ENCODE measurements at regions not wholly inside any gene's neighbourhood (a gene's known extent, or its start where the extent isn't known, plus 50 kb on each side); places are given as distances from the start of the nearest gene placed in this dataset.

DNA sequence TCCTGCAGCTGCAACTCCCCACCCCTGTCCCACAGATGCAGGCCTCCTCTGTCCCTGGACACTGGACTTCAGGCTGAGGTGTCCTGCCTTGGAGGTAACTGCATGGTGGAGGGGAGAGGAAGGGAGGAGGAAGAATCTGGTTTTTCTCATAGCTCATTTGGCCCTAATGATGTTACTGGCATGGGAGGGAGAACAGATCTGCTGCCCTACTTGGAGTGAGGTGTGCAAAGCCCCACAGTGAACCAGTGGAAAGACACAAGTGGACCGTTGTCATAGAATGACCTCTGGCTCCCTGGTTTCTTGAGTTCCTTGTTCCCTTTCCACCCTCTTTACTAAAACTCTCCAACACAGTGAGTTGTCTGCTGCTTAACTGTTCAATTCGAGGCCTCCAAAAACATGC lies 215.9 kb downstream of the BARX2 start:
- FAIRE-seq: no peak

DNA sequence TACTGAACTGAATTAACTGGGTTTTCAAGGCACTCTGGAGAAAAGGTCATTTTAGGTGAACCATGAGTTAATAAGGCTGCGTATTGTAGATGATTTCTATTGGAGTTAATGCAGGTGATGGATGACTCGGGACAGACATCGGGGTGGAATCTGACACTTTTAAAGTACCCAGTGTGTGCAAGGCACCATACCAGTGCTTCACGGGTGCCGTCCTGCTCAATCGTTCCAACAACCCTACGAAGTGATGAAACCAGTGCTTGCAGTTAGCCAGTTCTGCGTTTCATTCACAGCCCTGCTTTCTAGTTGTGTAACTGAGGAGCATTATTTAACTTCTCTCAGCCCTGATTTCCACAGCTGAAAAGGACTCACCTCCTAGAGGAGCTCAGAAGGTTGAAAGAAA lies 216.5 kb downstream of the BARX2 start:
- FAIRE-seq: no peak

DNA sequence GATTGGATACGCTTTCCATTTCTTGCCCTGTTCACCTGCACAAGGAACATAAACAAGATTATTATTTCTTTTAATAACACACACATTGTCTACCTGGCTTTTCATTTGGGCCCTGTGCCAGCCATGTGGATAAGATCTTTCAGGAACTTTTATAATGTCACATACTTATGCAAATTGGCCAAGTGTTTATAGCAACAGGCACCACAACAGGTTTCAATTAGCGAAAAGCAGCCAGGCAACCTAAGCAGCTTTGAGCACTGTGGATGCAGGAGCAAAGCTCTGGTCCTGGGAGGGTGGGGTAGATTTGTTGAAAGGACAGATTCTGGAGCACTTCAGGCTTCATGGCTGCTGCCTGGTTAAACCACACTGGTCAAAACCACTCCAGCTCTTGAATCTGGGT lies 217.4 kb downstream of the BARX2 start:
- FAIRE-seq: no peak

DNA sequence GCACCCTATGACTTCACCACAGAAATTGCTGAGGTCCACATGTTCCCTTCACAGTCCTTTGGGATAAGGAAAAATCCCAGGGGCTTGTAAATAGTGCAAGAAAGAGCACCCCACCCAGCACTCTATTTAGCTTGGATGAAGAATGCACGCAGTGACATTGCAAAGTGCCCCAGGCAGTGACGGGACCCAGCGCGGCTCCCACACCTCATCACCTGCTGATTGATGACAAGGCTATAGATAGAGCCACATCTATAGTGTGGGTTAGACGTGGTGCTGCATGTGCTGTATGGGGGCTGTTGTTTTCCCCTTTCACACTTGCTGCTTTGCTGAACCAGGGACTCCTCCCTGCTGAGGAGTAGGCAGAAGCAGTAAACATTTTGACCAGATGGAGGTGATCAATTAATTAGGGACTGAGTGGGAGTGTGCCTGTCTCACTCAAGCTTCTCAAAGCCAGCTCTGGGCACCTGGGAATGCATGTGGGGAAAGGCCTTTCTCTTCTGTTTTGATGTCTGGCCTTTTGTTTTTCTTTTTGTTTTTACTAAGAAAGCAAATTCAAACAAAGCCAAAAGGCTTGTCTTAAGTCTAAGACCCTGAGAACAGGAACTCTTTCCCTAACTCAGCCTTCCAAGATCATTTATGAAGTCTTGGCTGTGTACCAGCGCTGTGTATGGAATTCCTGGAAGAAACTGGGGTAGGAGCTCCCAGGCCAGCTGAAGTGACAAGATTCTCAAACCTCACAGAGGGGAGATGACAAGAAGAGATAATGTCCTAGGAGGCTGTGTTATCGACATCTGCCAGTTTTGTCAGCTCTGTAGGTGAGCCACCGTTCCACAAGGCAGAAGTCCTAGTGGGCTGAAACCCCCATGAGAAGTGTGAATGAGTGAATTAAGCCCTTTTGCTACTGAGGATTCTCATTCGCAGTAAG lies 219.7 kb downstream of the BARX2 start:
- FAIRE-seq: no peak

DNA sequence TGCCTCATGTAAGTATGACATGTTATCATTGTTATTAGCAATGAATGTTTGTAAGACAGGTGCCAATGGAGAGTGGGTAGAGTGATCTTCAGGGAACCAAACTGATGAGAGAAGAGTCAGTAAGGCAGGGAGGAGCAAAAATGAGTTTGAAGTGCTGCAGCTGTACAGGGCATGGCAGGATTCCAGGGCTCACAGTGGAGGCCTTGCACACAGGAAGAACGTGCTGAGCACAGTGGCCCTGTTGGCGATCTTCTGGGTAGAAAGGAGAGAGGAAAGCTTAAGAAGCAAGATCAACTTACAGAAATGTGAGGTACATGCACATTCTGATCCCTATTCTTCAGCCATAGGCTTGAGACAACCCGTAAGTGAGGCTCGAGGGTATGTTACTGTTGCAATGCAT lies 219.3 kb upstream of the TMEM45B start:
- FAIRE-seq: no peak

GRCh38 chr11:129598378-129598777 lies 217.3 kb upstream of the TMEM45B start:
- FAIRE-seq: no peak

DNA sequence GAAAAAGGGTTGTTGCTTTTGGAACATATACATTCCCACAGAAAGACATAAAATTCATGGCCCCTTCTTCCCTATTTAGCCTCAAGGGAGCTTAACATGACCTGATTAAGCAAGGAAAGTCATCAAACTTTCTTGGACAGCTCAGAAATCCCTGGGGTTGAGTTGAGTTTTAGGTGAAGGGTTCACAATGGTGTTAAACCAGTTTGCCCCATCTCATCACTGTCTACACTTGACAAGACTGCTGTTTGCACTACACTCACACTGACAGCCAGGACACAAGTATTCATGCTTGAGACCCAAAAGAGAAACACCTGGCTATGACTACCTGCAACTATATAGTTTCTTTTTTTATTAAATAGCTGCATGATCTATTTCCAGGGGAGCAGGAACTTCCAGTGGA lies 209.8 kb upstream of the TMEM45B start:
- no peak for FAIRE-seq

DNA sequence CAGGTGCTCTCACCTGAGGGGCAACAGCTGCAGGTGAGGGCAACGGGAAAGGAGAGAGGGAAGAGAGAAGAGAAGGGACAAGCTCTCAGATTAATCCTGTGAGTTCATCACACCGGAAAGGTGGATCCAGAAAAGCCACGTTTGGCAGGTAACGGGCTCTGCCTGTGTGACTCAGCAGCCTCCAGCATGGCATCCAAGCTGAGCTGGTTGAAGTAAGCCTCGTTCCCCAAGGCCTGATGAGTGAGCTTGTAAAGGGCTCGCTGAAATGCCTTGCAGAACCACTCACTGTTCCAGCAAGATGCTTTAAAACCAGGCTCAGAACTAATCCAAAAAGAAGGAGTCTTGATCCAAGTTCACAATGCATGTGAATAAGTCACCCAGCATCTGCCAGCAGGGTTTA lies 206.9 kb upstream of the TMEM45B start:
- no peak for FAIRE-seq

- FAIRE-seq: no peak
Measured at GRCh38 chr11:129610125-129610524, 205.5 kb upstream of the TMEM45B start.

- FAIRE-seq: no peak
Measured at GRCh38 chr11:129610545-129610944, 205.1 kb upstream of the TMEM45B start.

DNA sequence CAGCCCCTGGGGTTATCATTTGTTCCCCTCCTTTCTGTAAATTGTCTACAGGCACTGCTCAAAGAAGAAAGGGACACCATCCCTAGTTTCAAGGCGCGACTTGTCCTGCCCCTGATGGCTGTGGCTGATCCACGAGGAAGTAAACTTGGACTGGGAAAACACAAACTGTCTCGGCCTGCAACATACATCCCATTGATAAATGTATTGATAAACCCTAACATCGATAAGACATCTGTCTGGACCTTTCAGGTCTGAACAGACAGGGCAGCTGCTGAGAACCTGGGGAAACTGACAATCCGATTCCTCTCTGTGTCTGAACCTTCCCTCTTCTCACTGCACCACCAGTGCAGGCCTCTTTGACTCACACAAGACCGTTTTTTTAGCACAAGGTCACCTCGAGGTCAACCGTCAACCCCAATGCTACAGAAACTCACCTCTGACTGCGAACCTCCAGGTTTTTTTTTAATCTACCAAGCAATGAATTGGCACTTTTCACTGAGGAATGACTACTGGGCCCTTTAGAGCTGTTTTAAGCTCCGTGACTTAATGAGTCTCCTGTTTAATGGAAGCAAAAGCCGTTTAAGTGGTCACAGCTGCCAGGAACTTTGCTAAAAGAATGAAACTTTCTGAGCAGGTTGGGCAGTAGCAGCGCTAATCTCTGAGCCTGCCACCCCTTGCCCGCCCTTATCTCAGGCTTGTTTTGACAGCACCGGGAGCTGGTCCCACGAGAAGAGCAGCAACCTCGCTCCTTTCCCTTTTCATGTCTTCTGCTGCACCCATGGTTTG lies 203.8 kb upstream of the TMEM45B start:
- FAIRE-seq: no peak

DNA sequence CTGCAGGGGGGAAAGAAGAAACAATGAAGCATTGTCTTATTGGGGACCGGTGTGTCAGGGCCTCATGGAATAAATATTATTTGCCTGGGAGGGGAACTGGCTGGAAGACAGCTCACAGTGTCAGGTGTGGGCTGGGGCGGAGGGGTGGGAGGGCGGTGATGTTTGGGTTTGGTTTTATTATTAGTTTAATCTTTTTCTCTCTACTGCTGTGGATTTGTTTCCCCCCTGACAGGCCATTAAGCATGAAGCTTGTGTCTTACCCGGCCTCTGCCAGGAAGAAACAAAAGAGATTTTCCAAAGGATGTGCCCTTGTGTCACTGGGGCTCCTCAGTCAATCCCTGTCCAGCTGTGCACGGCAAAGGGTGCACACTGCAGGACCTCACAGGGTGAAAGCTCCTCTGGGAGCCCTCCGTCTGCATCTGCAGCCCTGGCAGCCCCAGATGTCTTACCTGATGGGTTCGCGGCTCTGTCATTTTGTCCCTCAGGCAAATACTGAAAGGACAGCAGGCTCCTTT lies 203.1 kb upstream of the TMEM45B start:
- FAIRE-seq: no peak

DNA sequence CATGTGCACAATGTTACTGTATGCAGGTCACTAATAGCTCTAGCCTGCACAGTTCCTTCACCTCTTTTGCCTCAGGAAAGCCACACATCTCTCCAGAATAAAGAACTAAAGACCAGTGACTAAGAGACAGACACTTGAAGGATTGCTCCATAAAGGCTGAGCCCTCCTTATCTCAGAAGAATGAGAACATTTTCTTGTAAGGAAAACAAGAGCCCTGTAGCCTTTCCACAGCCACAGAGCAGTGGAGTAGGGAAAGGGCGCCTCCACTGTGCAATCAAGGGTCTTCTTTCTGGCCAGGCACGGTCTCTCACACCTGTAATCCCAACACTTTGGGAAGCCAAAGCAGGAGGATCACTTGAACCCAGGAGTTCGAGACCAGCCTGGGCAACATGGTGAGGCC lies 202.6 kb upstream of the TMEM45B start:
- FAIRE-seq: no peak

GRCh38 chr11:129614256-129614944 lies 201.2 kb upstream of the TMEM45B start:
- FAIRE-seq: no peak

DNA sequence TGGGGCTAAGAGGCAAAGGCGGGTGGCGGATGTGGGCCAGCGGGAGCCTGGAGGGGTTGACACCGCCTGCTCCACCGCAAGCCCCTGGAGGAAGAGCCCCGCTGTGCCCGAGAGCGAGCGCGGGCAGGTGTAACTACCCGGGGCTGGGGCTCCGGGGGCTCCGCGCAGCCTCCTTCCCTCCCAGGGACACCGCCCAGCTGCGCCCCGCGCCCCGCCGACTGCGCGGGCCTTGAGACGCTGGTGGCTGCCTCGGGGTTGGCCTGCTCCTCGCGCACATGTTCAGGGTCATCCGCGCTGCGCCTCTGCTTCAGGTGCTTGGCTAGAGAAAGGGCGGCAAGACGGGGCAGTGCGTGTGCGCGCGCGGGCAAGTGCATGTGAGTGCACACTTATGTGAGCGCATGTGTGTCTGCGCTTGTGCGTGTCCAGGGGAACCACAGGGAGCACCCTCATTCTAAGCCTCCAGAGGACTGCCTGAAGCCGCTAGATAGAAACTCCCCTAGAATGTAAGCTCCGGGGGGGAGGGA lies 197.5 kb upstream of the TMEM45B start:
- FAIRE-seq: no peak

- no peak for FAIRE-seq
Measured at GRCh38 chr11:129620237-129621104, 195.2 kb upstream of the TMEM45B start.

DNA sequence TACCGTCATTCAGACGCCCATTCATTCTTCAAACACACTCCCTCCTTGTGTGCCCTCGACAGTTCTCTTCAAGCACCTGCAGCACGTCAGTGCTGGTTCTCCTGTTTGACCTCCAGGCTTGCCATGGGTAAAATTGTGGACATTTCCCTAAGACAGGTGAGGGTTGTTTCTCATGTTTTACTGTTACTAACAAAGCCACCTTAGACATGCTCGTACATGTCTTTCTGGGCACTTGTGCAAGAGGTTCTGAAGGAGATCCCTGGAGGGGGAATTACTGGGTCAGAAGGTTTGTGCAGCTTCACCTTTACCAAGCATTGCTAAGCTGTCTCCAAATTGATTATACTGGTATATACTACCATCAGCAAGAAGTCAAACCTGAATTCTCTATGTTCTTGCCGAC lies 189.7 kb upstream of the TMEM45B start:
- FAIRE-seq: no peak

DNA sequence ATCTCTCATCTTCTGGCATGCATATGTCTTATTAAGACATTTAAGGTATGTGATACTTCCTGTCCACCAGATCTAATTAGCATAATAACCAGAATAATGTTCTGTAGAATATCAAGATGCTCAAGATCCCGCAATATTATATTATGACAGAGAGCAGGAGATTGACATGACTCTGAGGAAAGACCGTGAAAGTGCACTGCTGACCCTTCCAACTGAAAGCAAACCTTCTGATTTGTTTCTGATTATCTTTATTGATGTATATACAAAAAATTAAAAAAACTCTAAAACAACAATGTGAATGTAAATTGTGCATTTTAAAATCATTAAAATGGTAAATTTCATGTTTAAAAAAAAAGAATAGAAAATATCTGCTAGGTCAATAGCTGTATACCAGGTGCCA lies 184.4 kb upstream of the TMEM45B start:
- FAIRE-seq: no peak

DNA sequence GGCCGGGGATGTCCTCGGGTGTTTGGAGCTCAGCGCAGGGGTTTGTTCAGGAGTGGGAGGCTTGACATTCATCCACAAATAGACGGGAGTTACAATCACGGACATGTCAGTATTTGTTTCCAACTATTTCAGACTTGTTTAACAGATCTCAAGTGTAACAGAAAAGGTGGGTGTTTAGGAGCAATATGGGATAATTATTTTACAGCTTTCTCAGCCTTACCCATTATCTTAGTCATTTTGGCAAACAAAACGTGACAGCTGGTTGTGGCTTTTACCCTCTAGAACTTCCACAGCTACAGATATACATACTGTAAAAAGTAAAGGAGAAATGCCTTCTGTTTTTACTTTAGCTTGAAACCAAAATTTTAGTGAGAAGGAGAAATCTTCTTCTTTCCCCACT lies 178.7 kb upstream of the TMEM45B start:
- no peak for FAIRE-seq

DNA sequence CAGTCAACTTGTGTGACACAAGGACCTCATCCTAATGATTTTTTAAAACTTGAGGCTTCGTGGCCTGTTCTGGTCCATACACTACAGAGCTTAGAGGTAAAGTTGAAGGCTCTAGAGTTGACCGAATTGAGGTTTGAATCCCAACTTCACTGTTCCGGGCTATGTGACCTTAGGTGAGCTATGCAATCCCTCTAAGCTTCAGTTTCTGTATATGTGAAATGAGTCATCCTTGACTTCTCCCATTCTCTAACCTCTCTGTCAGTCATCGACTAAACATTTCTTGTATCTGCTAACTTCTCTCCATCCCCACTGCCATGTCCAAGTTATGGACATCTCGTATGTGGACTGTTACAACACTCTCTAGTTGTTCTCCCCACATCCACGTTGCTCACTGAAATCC lies 178.2 kb upstream of the TMEM45B start:
- FAIRE-seq: no peak

GRCh38 chr11:129637983-129638776 lies 177.5 kb upstream of the TMEM45B start:
- FAIRE-seq: peak; percentile 26
